ENCODE measurements at regions not wholly inside any gene's neighbourhood (a gene's known extent, or its start where the extent isn't known, plus 50 kb on each side); places are given as distances from the start of the nearest gene placed in this dataset.

- Histone ChIP-seq H3K9ac (no peak overlapping the region), H3K36me3 (ENCODE audit: insufficient read depth) (no peaks in the 10 kb centered on the region), H3K27me3 (ENCODE audit: insufficient read depth, low read depth) (no peaks in the 10 kb centered on the region), H4K20me1 (ENCODE audit: insufficient read depth) (no peaks in the 10 kb centered on the region), H3K27ac (no peak overlapping the region), H3K4me1 (ENCODE audit: low read depth, poor library complexity, severe bottlenecking) (no peaks in the 10 kb centered on the region), H3K79me2 (ENCODE audit: insufficient read depth, low read depth) (no peaks in the 10 kb centered on the region), H2AFZ (ENCODE audit: low read depth) (no peak overlapping the region), H3K4me2 (no peak overlapping the region), H3K4me3 (IDR thresholded peaks at IDR 0.05; ENCODE audit: insufficient read depth, low read depth, low read length) (no peak overlapping the region)
- TF ChIP-seq CTCF (conservative IDR thresholded peaks at IDR 0.05; ENCODE audit: low read depth, low read length) = no peak
Measured at GRCh38 chrX:125926295-125926694, 239.8 kb downstream of the DCAF12L2 start.

GRCh38 chrX:125940985-125941384 lies 225.1 kb downstream of the DCAF12L2 start:
- no peak overlapping the region for H3K9ac ChIP-seq
- H3K79me2 ChIP-seq (ENCODE audit: insufficient read depth, low read depth) = no peaks in the 10 kb centered on the region
- H3K4me3 ChIP-seq (IDR thresholded peaks at IDR 0.05; ENCODE audit: insufficient read depth, low read depth, low read length) = no peak overlapping the region
- H2AFZ ChIP-seq (ENCODE audit: low read depth) = no peak overlapping the region
- H3K36me3 ChIP-seq (ENCODE audit: insufficient read depth) = no peaks in the 10 kb centered on the region
- no peaks in the 10 kb centered on the region for H4K20me1 ChIP-seq (ENCODE audit: insufficient read depth)
- no peaks in the 10 kb centered on the region for H3K27me3 ChIP-seq (ENCODE audit: insufficient read depth, low read depth)
- no peaks in the 10 kb centered on the region for H3K4me1 ChIP-seq (ENCODE audit: low read depth, poor library complexity, severe bottlenecking)
- H3K27ac ChIP-seq = no peak overlapping the region
- no peak overlapping the region for H3K4me2 ChIP-seq
- TF ChIP-seq CTCF (conservative IDR thresholded peaks at IDR 0.05; ENCODE audit: low read depth, low read length) = no peak

GRCh38 chrX:125947501-125947900 lies 218.6 kb downstream of the DCAF12L2 start:
- Histone ChIP-seq H3K4me2 (no peak overlapping the region), H4K20me1 (ENCODE audit: insufficient read depth) (no peaks in the 10 kb centered on the region), H3K79me2 (ENCODE audit: insufficient read depth, low read depth) (no peaks in the 10 kb centered on the region), H3K27ac (no peak overlapping the region), H3K36me3 (ENCODE audit: insufficient read depth) (no peaks in the 10 kb centered on the region), H2AFZ (ENCODE audit: low read depth) (no peak overlapping the region), H3K4me3 (IDR thresholded peaks at IDR 0.05; ENCODE audit: insufficient read depth, low read depth, low read length) (no peak overlapping the region), H3K9ac (no peak overlapping the region), H3K27me3 (ENCODE audit: insufficient read depth, low read depth) (no peaks in the 10 kb centered on the region), H3K4me1 (ENCODE audit: low read depth, poor library complexity, severe bottlenecking) (no peaks in the 10 kb centered on the region)
- TF ChIP-seq CTCF (conservative IDR thresholded peaks at IDR 0.05; ENCODE audit: low read depth, low read length) = no peak

- Histone ChIP-seq H3K4me1 (ENCODE audit: low read depth, poor library complexity, severe bottlenecking) (no peaks in the 10 kb centered on the region), H3K4me2 (no peak overlapping the region), H3K79me2 (ENCODE audit: insufficient read depth, low read depth) (no peaks in the 10 kb centered on the region), H3K27ac (no peak overlapping the region), H3K27me3 (ENCODE audit: insufficient read depth, low read depth) (no peaks in the 10 kb centered on the region), H2AFZ (ENCODE audit: low read depth) (no peak overlapping the region), H3K9ac (no peak overlapping the region), H4K20me1 (ENCODE audit: insufficient read depth) (no peaks in the 10 kb centered on the region), H3K4me3 (IDR thresholded peaks at IDR 0.05; ENCODE audit: insufficient read depth, low read depth, low read length) (no peak overlapping the region), H3K36me3 (ENCODE audit: insufficient read depth) (no peaks in the 10 kb centered on the region)
- TF ChIP-seq CTCF (conservative IDR thresholded peaks at IDR 0.05; ENCODE audit: low read depth, low read length) = no peak
Measured at GRCh38 chrX:125952973-125953372, 213.1 kb downstream of the DCAF12L2 start.

- no peak overlapping the region for H3K27ac ChIP-seq
- TF ChIP-seq CTCF (conservative IDR thresholded peaks at IDR 0.05; ENCODE audit: low read depth, low read length) = no peak
Measured at GRCh38 chrX:125953814-125954213, 212.3 kb downstream of the DCAF12L2 start.

More at GRCh38 chrX:125953814-125954213, 212.3 kb downstream of the DCAF12L2 start:
- Histone ChIP-seq H2AFZ (ENCODE audit: low read depth) (no peak overlapping the region), H3K4me2 (no peak overlapping the region), H3K79me2 (ENCODE audit: insufficient read depth, low read depth) (no peaks in the 10 kb centered on the region), H4K20me1 (ENCODE audit: insufficient read depth) (no peaks in the 10 kb centered on the region), H3K4me1 (ENCODE audit: low read depth, poor library complexity, severe bottlenecking) (no peaks in the 10 kb centered on the region), H3K4me3 (IDR thresholded peaks at IDR 0.05; ENCODE audit: insufficient read depth, low read depth, low read length) (no peak overlapping the region), H3K36me3 (ENCODE audit: insufficient read depth) (no peaks in the 10 kb centered on the region), H3K27me3 (ENCODE audit: insufficient read depth, low read depth) (no peaks in the 10 kb centered on the region), H3K9ac (no peak overlapping the region)
